SKM-1 (cell line): ENCODE measurements at regions not wholly inside any gene's neighbourhood (a gene's known extent, or its start where the extent isn't known, plus 50 kb on each side); places are given as distances from the start of the nearest gene placed in this dataset.

Experiments
- DNase-seq: peaks from one replicate; lab custom pipeline; 2025; ENCODE audit not compliant: unreplicated experiment; lab: John Stamatoyannopoulos, UW

DNA sequence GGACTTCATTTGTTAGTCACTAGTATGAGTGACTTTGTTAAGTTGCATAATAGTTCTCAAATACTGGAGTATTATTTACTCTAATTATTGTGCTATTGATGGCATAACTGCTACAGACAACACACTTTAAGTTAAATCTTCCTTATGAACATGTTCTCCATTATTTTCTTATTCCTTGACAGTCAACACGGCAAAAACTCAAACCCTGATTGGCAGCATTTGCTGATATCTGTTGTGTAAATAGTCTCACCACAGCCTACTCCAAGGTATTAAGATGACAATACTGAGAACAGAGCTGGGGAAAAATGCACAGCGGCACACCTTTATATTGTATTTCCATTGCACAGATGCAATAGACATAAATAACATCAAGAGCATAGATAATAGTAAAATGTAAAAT is 568.0 kb upstream of the AADAT start:
- no peak for DNase-seq

DNA sequence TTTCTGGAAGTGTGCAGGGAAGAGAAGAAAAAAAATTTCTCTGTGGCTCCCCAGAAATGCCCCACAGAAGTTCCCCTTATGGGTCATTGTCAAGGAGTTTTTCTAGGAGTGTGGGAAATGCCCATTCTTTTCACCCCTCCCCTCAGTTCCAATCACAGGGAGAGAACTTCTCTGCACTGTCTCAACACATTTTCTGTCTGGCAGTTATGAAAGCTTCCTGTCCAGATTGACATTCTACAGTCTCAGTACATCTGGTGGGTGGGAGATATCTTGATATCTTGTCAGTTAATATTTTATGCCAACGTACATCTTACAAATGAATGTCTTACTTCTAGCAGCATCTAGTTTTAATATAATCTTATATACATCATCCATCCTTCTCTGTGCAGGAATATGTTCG is 566.8 kb upstream of the AADAT start:
- no peak for DNase-seq

DNA sequence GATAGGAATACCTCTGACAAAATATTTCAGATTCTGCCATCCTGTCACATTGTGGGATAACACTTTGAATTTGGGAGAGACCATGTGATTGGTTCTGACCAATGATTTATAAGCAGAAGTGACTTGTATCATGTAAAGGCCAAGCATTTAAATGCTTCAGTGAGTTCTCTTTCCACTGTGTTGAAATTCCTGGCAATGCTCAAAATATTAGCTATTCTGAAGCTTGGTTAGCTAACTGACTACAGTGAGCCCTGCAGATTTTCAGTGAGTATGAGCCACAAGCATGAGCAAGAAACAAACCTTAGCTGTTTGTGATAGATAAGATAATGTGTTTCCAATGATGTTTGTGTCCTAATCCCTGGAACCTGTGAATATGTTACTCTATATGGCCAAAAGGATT is 562.8 kb upstream of the AADAT start:
- no peak for DNase-seq

DNA sequence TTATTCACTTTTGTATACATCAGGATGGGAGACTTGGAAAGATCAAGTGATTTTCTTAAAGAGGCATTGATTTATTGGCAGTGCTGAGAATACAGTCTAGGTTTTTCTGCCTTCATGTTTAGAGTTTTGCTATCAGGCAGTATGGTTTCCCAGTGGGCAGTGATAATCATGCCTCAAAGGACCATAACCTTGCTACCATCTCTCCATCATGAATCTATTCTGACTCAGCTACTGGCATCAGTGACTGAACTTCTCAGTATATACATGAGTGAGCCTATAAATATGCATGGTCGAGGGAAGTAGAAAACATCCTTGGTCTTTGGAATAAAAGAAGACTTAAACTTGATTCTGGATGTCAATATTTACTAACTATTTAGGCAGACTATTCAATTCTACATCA is 562.0 kb upstream of the AADAT start:
- DNase-seq, result no peak

DNA sequence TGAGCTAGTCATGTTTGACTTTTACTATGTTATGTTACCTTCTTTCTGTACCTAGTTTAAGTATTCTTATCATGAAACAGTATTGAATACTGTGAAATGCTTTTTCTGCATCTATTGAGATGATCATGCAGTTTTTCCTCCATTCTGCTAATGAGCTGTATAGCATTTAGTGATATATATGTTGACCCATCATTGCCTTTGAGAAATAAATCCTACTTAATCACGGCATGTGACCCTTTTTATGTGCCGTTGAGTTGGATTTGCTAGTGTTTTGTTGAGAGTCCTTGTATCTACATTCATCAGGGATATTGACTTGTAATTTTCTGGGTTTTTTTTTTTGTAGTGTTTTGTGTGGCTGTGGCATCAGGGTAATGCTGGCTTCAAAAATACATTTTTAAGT is 537.7 kb upstream of the AADAT start:
- DNase-seq, result no peak

DNA sequence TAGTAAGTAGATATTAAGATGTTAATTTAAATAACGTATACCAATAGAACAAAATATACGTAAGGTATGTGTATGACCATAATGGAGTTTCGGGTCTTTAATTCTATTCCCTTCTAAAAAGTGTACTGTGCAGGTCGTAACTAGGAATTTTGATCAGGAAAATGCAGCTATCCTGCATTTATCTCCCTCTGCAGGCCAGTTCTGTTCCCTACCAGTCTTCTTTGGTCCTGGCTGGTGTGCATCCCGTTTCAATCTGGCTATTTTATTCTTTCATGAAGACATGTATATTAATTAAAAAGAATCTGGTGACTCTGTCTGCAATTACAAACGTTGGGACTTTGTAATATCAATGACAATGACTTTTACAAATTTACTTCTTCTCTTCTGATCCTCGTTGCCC is 534.1 kb upstream of the AADAT start:
- no peak for DNase-seq

DNA sequence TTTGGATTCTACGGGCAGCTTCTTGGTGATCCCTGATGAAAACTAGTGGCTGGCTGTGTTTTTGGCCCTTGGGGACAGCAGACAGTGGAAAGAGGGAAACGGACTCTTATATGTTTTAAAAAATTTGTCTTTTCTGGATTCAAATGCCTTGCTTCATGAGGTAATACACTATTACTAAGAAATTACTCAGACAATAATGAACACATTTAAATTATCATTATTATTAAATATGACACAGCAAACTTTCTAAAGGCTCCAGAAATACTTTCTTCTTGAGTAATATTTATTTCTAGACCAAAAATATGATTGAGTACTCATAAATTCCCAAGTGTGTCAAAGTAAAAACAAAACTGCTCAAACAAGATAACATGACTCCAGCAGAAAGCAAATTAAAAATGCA is 520.7 kb upstream of the AADAT start:
- DNase-seq, result no peak

DNA sequence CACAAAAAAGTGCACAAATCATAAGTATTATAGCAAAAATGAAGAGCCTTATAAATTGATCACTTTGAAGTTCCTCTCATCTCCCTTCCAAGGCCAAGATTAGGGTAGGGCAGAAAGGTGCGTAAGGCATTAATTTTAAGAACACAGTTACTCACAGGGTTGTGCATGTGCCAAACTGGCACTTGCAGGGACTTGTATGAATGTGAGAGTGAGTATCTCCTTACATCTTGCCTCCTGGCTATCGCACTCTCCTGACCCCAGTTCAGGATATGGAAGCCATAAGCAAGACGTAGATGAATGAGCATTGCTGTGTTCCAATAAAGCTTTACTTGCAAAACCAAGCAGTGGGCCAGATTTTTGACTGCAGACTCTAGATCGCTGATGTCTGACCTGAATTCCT is 510.1 kb upstream of the AADAT start:
- no peak for DNase-seq

DNA sequence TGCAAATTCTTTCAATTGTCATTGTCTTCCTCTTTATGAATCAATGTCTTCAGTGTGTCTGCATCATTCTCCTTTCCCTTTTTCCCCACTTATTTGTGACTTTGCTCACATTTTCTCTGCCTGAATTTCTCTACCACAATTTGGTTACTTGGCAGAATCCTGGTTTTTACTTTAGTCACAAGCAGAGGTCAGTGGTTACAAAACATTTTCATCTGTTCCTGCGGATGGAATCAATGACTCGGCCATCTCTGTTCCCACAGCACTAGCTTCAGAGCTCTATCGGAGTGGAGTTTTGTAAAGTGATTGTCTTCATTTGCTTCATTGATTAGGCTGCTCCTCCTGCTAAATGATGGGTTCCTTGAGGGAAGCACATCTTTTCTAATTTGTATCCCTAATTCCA is 501.3 kb upstream of the AADAT start:
- DNase-seq, result no peak

DNA sequence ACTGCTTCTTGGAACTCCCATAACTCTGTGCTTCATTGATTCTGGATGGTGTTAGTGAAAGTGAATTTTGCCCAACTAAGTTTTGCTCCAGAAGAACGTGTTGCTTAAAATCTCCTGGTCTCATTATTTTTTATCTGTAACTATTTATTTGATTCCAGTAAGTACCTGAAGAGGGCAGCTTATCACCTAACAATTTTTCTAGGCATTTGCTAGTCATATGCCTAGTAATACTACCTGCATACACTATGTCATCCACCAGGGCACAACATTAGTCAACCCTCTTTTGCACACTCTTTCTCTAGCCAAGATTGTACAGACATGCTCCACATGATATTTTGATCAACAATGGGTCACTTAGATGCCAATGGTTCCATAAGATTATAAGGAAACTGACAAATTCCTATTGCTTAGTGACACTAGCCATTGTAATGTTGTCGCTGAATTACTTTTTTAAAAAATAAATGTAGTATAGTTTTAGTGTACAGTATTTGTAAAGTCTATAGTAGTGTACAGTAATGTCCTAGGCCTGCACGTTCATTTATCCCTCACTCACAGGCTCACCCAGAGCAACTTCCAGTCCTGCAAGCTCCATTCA is 499.9 kb upstream of the AADAT start:
- DNase-seq, result no peak

DNA sequence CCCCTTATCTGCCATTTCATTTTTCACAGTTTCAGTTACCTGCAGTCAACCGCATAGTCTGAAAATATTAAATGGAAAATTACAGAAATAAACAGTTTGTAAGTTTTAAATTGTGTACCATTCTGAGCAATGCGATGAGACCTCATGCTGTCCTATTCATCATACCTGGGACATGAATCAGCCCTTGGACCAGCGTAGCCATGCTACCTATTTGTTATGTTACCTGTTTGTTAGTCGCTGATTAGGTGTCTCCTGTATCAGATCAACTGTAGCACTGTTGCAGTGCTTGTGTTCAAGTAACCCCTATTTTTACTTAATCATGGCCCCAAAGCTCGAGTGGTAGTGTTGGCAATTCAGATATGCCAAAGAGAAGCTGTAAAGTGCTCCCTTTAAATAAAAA is 492.2 kb upstream of the AADAT start:
- DNase-seq, result no peak

DNA sequence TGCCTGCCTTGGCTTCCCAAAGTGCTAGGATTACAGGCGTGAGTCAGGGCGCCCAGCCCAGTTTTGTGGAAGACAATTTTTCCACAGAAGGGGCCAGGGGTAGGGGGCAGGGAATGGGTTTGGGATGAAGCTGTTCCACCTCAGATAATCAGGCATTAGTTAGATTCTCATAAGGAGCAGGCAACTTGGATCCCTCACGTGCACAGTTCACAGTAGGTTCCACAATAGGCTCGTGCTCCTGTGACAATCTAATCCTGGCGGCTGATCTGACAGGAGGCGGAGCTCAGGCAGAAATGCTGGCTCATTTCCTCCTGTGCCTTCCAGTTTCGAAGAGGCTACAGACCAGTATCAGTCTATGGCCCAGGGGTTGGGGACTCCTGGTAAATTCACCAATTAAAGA is 491.6 kb upstream of the AADAT start:
- DNase-seq, result no peak

DNA sequence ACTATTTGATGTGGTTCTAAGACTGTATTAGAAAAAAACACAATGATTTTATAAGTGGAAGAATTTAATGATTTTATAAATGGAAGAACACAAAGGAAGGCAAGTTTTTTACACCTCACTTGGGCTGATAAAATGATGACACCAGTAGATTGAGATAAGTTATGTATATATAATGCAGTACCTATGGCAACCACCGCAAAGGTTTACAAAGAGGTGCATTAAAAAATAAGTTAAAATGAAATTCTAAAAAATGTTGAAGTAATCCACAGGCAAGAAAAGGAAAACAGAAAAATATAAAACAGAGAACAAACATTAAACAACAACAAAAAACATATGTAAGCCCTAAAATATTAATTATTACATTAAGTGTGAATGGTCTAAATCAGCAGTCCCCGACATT is 490.9 kb upstream of the AADAT start:
- DNase-seq, result no peak

DNA sequence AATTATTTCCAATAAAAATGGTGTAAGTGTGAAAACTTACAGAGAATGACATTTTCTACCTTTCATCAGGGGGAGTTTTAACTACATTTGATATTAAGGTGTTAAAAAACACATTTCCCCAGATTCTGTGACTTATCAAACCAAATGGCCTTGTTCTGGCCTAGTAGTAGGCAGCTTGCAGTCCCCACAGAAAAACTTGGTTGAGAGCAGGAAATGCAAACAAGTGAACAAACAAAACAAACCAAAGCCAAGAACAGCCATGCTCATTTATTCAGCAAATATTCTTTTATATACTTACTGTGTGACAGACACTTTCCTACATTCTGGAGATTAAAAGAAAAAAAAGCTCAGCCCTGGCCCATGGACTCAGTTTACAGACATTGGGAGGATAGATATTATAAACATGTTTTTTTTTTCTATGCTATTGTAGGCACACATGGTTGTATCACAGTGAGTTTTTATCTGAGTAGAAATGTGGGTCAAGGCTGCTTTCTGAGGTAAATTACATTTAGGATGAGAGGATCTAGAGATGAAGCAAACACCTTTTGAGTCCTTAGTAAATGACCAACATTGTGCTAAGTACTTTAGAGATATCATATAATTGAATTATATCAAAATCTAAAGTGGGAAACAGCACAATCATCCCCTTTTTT is 449.2 kb upstream of the AADAT start:
- DNase-seq, result no peak

DNA sequence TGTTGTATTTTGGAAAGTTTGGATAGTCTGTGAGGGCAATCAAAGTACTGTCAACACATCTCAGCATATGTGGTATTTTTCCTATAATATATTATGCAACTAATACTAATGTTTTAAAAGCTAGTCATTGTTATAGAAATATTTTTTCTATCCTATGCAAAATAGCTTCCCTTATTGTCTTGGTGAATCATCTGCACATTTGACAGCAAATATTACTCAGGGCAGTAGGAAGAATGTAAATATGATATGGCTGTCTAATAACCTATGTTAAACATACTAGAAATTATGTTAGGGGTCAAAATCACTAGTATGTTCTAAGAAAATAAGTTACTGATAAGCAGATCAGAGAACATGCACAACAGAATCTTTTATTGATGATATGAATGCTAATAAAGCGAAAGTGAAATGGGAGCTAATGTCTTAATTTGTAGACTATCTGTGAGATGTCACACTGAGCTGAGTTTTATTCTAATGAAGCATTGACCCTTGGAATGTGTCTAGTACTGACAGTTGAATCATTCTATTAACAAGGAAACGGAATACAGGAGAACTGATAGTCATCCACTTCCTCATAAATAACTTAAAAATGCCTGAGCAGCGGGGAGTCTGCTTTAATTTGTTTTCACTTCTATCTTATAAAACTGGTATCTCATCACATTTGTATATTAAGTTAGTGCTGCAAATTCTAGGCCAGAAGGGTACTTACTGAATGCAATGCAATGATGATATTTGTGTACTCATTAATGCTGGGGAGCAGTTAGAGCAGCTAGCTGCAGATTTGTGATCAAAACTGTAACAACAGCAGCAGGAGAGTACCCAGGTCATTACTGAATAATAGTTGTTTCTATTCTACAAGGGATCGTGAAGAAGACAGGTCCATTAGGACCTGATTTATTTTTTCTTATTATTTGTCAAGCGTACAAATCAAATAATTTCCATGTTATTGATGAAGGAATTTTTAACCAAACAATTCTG is 440.3 kb upstream of the AADAT start:
- no peak for DNase-seq

DNA sequence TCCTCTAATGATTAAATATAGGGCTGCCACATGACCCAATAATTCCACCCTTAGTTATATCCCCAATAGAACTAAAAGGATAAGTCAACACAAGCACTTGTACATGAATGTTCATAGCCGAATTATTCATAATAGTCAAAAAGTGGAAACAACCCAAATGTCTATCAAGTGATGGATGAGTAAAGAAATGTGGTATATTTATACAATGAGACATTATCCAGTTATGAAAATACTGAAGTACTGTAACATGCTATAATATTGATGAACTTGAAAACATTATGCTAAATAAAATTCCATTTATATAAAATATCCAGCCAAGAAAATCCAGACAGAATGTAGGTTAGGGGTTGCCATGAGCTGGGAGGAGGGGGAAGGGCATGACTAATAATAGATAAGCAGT is 436.7 kb upstream of the AADAT start:
- no peak for DNase-seq

DNA sequence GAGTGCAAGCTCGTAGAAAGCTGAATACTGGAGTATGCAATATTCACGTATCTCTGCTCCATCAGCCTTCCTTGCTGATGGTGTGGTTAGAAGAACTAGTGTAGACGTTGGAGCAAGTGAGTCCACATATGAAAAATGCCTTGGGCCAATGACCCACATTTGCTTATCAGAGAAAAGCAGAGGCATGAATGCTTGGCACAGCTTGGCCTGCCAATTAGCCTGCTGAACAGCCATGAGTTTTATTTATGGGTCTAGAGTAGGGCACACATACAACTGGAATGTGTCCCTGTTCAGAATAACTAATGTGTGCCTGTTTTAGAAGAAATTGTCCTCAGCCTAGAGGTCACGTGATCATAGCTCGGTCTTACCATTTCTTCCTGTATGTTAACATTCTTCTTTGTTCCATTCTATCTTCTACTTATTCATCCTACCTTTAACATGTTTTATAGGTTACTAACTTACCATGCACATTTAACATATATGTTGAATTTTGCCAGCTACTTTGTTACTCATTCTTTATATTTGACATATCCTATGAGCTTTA is 432.7 kb upstream of the AADAT start:
- DNase-seq, result no peak

DNA sequence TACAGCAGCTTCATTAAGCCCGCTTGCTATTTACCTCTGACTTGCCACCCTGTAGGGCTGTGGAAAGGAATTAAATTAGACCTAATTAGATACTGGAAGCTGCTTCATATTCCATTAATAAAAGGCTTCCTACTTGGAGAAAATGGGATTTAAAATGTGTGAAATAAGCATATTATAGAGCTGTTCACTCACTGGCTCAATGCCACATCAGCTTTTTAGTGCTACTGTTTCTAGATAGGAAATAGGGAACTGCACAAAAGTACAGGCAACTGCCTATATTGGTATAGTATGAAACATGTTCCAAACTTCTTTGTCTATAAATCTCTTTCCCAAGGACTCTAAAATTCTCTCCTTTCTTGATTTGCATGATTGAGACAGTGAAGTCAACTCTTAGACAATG is 407.9 kb upstream of the AADAT start:
- DNase-seq, result peak; percentile 28

DNA sequence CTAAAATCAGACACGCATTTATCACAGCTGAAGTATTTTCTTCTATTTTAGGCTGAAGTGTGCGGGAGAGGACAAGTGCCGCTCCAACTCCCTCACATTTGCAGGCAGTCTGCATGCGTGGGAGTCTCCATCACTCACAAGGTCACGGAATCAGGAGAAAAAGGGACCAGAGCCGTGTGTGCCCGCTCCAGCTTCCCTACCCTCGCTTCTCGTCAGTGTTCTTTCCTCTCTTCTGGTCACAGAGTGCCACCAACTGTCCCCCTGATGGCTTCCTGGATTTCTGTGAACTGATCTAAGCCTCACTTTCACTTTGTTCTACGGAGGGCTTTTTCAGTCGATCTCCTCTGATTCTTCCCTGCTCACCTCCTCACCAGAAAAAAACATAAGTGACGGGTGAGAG is 407.4 kb upstream of the AADAT start:
- no peak for DNase-seq

DNA sequence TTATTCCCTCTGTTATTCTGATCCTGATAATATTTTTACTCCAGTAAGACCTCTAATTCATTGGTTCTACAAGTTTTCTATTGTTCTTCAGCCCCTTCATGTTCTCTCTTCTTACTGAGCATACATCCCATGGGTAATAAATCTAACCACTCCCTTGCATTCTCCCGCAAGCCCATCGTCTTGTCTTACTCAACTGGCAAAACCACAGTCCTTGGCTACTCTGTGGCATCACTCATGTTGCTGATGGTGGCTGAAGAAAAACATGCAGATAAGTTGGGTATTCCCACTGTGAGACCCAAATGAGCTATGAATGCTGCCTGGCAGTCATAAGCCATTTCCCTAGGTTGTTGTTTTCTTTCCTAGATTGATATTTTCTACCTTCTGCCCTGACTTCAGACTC is 402.2 kb upstream of the AADAT start:
- no peak for DNase-seq

DNA sequence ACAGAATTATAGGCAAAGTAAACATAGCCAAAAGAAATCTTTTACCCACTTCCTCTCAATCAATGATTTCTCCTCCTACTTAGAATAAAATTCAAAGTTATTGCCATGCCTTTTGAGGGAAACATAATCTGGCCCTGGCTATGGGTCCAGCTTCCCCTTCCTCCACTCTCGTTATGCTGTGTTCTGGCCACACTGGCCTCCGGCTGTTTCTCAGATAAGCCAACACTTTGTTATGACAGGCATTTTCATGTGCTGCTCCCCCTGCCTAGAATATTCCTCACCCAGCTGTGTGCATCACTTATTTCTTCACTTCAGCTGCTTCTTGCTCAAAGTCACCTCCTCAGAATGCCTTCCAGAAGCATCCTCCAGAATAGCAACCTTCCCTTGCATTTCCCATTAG is 386.6 kb upstream of the AADAT start:
- DNase-seq, result no peak

DNA sequence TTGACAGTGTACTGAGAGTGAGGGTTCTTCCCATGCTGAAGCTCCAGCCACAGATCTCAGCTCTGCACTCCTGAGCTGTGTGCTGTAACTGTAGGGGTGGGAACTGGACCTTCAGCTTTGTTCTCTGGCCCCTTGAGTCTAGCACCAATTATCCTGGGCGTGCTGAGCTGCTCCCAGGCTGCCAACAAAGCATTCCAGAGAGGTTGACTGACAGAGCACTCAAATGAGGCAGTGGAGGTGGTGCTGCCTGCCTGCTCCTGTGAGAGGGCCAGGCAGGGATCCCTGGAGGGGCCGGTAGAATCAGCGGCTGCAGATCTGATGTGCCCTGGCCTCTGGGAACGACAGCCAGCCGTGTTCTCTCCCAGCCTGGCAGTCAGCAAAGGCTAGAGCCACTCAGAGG is 375.7 kb upstream of the AADAT start:
- no peak for DNase-seq
